K562 (cell line): ENCODE measurements at regions not wholly inside any gene's neighbourhood (a gene's known extent, or its start where the extent isn't known, plus 50 kb on each side); places are given as distances from the start of the nearest gene placed in this dataset.

Experiments
- ATAC-seq: fragments of 200-7000 bp; cut with Tn5 transposase; 3 replicates; pipeline ENCODE4 v1.9.1; 2020; ENCODE audit warnings: moderate library complexity
- BruUV-seq: library from RNA; stranded (reverse); fragments of 400-500 nt; replicated peaks from 2 replicates; lab custom pipeline; 2021; lab: Mats Ljungman, UMichigan
- CTCF ChIA-PET: fragments of 300-600 bp; formaldehyde crosslinking; extraction: SDS; loops from one replicate; lab custom pipeline; 2021; ENCODE audit warnings: low intra/inter-chr PET ratio; lab: Yijun Ruan, JAX
- POLR2A ChIA-PET: fragments of 300-600, 350-650 bp; sonication (Branson Sonifier 250); formaldehyde crosslinking; extraction: SDS; loops from one replicate; lab custom pipeline; 2021; ENCODE audit warnings: antibody characterized with exemption, inconsistent platforms; lab: Yijun Ruan, JAX
- DNase-seq, 4 experiments: peaks; one replicate each; pipeline versions ENCODE4 v3.0.0 to v3.0.0-alpha.2; 2011 to 2018; ENCODE audit warnings: low spot score in 3 of 4, mixed read lengths in 3 of 4; ENCODE audit errors: extremely low read depth in 1 of 4
- FAIRE-seq: peaks from 2 replicates; lab custom pipeline; 2011; peaks lifted over from hg19 to GRCh38; lab: Jason Lieb, UNC
- H2AFZ ChIP-seq: 2 replicates; pipeline ENCODE4 v1.6.0; 2011; ENCODE audit warnings: low read depth, low read length, control low read depth, inconsistent platforms
- H3K27ac ChIP-seq: fragments of 200-600 bp; 3 replicates; pipeline ENCODE4 v1.8.0; 2011; ENCODE audit warnings: low read depth, mild to moderate bottlenecking, control low read depth, inconsistent platforms, low read length, moderate library complexity, mixed read lengths; ENCODE audit errors: extremely low read depth
- H3K27me3 ChIP-seq, 2 experiments: fragments of 300-600 bp in 1 of 2; 2 replicates in 1 of 2; 3 replicates in 1 of 2; pipeline versions ENCODE4 v1.6.0 to v1.8.0; 2011; ENCODE audit warnings: inconsistent platforms in 2 of 2, low read length in 2 of 2, mild to moderate bottlenecking in 1 of 2, mixed read lengths in 1 of 2, moderate library complexity in 1 of 2; ENCODE audit not compliant: control insufficient read depth in 2 of 2, insufficient read depth in 2 of 2
- H3K36me3 ChIP-seq: fragments of 300-600 bp; 3 replicates; pipeline ENCODE4 v1.8.0; 2011; ENCODE audit warnings: mild to moderate bottlenecking, low read length, inconsistent platforms; ENCODE audit not compliant: control insufficient read depth, insufficient read depth
- H3K4me1 ChIP-seq, 2 experiments: fragments of 200-600 bp in 1 of 2; replicated peaks in 1 of 2; 2 replicates in 1 of 2; 3 replicates in 1 of 2; pipeline versions ENCODE4 v1.5.1 to v1.8.0; 2011; ENCODE audit warnings: inconsistent platforms in 2 of 2, low read length in 2 of 2, mild to moderate bottlenecking in 1 of 2, mixed read lengths in 1 of 2, moderate library complexity in 1 of 2; ENCODE audit not compliant: control insufficient read depth in 2 of 2, insufficient read depth in 2 of 2
- H3K4me2 ChIP-seq: 2 replicates; pipeline ENCODE4 v1.6.1; 2011; ENCODE audit warnings: low read length, control low read depth, inconsistent platforms, mixed read lengths; ENCODE audit not compliant: insufficient read depth
- H3K4me3 ChIP-seq: fragments of 200-600 bp; sonication (generic), shearing (Covaris generic); 2 replicates; pipeline ENCODE4 v1.5.1; 2016; ENCODE audit warnings: control low read depth, inconsistent platforms
- H3K79me2 ChIP-seq: fragments of 200-600 bp; 3 replicates; pipeline ENCODE4 v1.8.0; 2011; ENCODE audit warnings: low read length, inconsistent platforms; ENCODE audit not compliant: control insufficient read depth, insufficient read depth
- H3K9ac ChIP-seq, 2 experiments: 2 replicates each; pipeline versions ENCODE4 v1.6.0 to v1.6.1; 2011; ENCODE audit warnings: low read depth in 2 of 2, low read length in 2 of 2, control low read depth in 1 of 2, inconsistent platforms in 1 of 2, mild to moderate bottlenecking in 1 of 2, mixed read lengths in 1 of 2; ENCODE audit not compliant: insufficient read depth in 1 of 2
- H3K9me1 ChIP-seq: one replicate; pipeline ENCODE4 v1.6.0; 2011; ENCODE audit warnings: inconsistent platforms, mild to moderate bottlenecking, low read length, moderate library complexity; ENCODE audit not compliant: control insufficient read depth, insufficient read depth
- H3K9me3 ChIP-seq: replicated peaks from 2 replicates; pipeline ENCODE4 v1.5.1; 2011; ENCODE audit warnings: low read depth, low read length, inconsistent platforms; ENCODE audit not compliant: control insufficient read depth, insufficient read depth
- H4K20me1 ChIP-seq: replicated peaks from 2 replicates; pipeline ENCODE4 v1.6.1; 2011; ENCODE audit warnings: low read length, inconsistent platforms, mixed read lengths; ENCODE audit not compliant: control insufficient read depth, insufficient read depth
- MLLT1 ChIP-seq, 2 experiments: fragments of 450-650 bp; IDR thresholded peaks; 2 replicates each; pipeline ENCODE4 v1.6.1; 2016
- MXI1 ChIP-seq: IDR thresholded peaks from 2 replicates; pipeline ENCODE4 v1.6.1; 2011; ENCODE audit warnings: low read depth, mild to moderate bottlenecking, improper control_type of control experiment, low read length
- NFIX ChIP-seq: fragments of 250-450 bp; sonication (Bioruptor Pico); IDR thresholded peaks from 2 replicates; pipeline ENCODE4 v1.4.0; 2020; ENCODE audit warnings: low read depth, mild to moderate bottlenecking, moderate library complexity
- PRPF4 ChIP-seq: fragments of 200-400 bp; formaldehyde crosslinking; IDR thresholded peaks from one replicate; pipeline ENCODE4 v1.6.1; 2017; ENCODE audit warnings: low read length, low read depth, mild to moderate bottlenecking; ENCODE audit not compliant: insufficient read depth, poor library complexity, severe bottlenecking
- RERE ChIP-seq: sonication (generic); formaldehyde crosslinking; IDR thresholded peaks from 2 replicates; pipeline ENCODE4 v1.8.0; 2023; ENCODE audit warnings: missing genetic modification reagents, mild to moderate bottlenecking, borderline replicate concordance
- RUNX1 ChIP-seq: sonication (generic); IDR thresholded peaks from 2 replicates; pipeline ENCODE4 v1.6.1; 2016; ENCODE audit warnings: antibody characterized with exemption, low read depth
- XRCC5 ChIP-seq: fragments of 200-400 bp; formaldehyde crosslinking; IDR thresholded peaks from 2 replicates; pipeline ENCODE4 v1.6.1; 2017; ENCODE audit warnings: low read depth, mild to moderate bottlenecking, low read length
- ZNF76 ChIP-seq: fragments of 250-450 bp; sonication (Bioruptor Pico); IDR thresholded peaks from 2 replicates; pipeline ENCODE4 v1.4.0; 2020; ENCODE audit warnings: mild to moderate bottlenecking, moderate library complexity, borderline replicate concordance
- ZNF778 ChIP-seq: fragments of 450-650 bp; formaldehyde crosslinking; IDR thresholded peaks from 2 replicates; pipeline ENCODE4 v1.4.0; 2020; ENCODE audit warnings: mild to moderate bottlenecking, moderate library complexity
- ZNF780A ChIP-seq: fragments of 250-450 bp; sonication (Bioruptor Pico); IDR thresholded peaks from 2 replicates; pipeline ENCODE4 v1.5.0; 2021; ENCODE audit warnings: mild to moderate bottlenecking
- WGBS: fragments of 100-300 bp; shearing (Covaris generic); methylation state at CpG from one replicate; pipeline ENCODE4 v1.1.6; 2016; ENCODE audit warnings: low coverage, mixed read lengths; ENCODE audit not compliant: insufficient coverage; ENCODE audit errors: missing lambda C conversion rate; 5-methylcytosine and 5-hydroxymethylcytosine counted together
- in situ Hi-C: fragments of 300-500 bp; cut with MboI; formaldehyde crosslinking; loops from 4 replicates; pipeline ENCODE4 v1.15.0; 2018; ENCODE audit warnings: inconsistent platforms, mixed read lengths
- intact Hi-C: fragments of 100-400 bp; cut with micrococcal nuclease; formaldehyde crosslinking; loops from 2 replicates; pipeline ENCODE4 v1.14.2; 2022
- TF ChIP-seq, protein P1 (sequence below): fragments of 450-650 bp; IDR thresholded peaks from 2 replicates; pipeline ENCODE4 v1.6.1; 2016; ENCODE audit warnings: antibody characterized with exemption

- no peaks in the 10 kb centered on the region for H3K79me2 ChIP-seq
- ATAC-seq, result no peak
- no peaks in the 10 kb centered on the region for H3K9me1 ChIP-seq
- POLR2A ChIA-PET, result interaction anchor here (0.9 kb wide), 1 partner anchor 25 kb away, joined by 3 read pairs; no protein-coding TSS in a partner anchor
- FAIRE-seq, result no peak
- H4K20me1 ChIP-seq, result no peaks in the 10 kb centered on the region
- H3K4me2 ChIP-seq, result no peak overlapping the region
- no peak overlapping the region for H3K9ac ChIP-seq
- BruUV-seq, result no TSS peak
- in situ Hi-C loops (no loop called here), intact Hi-C loops (no loop called here)
- H3K36me3 ChIP-seq, result no peaks in the 10 kb centered on the region
- WGBS, result 4% methylated on average over 4 of the region's 6 CpGs
- H3K4me3 ChIP-seq, result no peak overlapping the region
- no peaks in the 10 kb centered on the region for H3K9me3 ChIP-seq
- H3K27ac ChIP-seq, result no peak overlapping the region
- DNase-seq, result no peak
- CTCF ChIA-PET, result no interaction called here
- peaks cover 0 to 2% of the 10 kb centered on the region in 2 experiments; a peak in 2 of 5 replicates for H3K27me3 ChIP-seq
- H2AFZ ChIP-seq, result no peak overlapping the region
- H3K4me1 ChIP-seq, result no peaks in the 10 kb centered on the region
- TF ChIP-seq PRPF4 (no peak), NFIX (no peak), ZNF780A (CRISPR knock-in tag) (no peak), ZNF76 (CRISPR knock-in tag) (no peak), XRCC5 (no peak), ZNF778 (CRISPR knock-in tag) (no peak), RUNX1 (no peak), MXI1 (no peak), MLLT1 (IDR thresholded peaks at IDR 0.05) (no peak), RERE (CRISPR knock-in tag) (no peak)
- TF ChIP-seq, protein P1, sequence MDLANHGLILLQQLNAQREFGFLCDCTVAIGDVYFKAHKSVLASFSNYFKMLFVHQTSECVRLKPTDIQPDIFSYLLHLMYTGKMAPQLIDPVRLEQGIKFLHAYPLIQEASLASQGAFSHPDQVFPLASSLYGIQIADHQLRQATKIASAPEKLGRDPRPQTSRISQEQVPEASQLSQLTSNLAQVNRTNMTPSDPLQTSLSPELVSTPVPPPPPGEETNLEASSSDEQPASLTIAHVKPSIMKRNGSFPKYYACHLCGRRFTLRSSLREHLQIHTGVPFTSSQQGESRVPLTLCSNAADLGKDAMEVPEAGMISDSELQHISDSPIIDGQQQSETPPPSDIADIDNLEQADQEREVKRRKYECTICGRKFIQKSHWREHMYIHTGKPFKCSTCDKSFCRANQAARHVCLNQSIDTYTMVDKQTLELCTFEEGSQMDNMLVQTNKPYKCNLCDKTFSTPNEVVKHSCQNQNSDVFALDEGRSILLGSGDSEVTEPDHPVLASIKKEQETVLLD, result no peak
Measured at GRCh38 chr10:130573446-130573845, 437.3 kb downstream of the GLRX3 start.
